H1 (cell line): ENCODE measurements at regions not wholly inside any gene's neighbourhood (a gene's known extent, or its start where the extent isn't known, plus 50 kb on each side); places are given as distances from the start of the nearest gene placed in this dataset.
A peak's percentile ranks its signal among the peaks of the same experiment; 100 is the strongest.

Experiments used
- CTCF ChIA-PET: fragments of 300-600 bp; sonication (Branson Sonifier 250); formaldehyde crosslinking; loops from one replicate; lab custom pipeline; 2021; ENCODE audit not compliant: partially characterized antibody; lab: Charles Lee
- POLR2A ChIA-PET: fragments of 300-600 bp; sonication (Branson Sonifier 250); formaldehyde crosslinking; loops from one replicate; lab custom pipeline; 2021; ENCODE audit warnings: inconsistent platforms; ENCODE audit not compliant: partially characterized antibody; lab: Charles Lee
- DNase-seq, 2 experiments: peaks; one replicate each; pipeline versions ENCODE4 v3.0.0 to v3.0.0-alpha.2; 2010 to 2022; ENCODE audit warnings: low spot score in 2 of 2, low read depth in 1 of 2, mixed read lengths in 1 of 2
- FAIRE-seq: peaks from 2 replicates; lab custom pipeline; 2011; peaks lifted over from hg19 to GRCh38; lab: Jason Lieb, UNC
- H2AFZ ChIP-seq: 2 replicates; pipeline ENCODE4 v1.8.1; 2012; ENCODE audit warnings: low read length, inconsistent platforms
- H2AK5ac ChIP-seq: 2 replicates; pipeline ENCODE4 v1.6.1; 2013; ENCODE audit warnings: low read depth, low read length
- H2BK120ac ChIP-seq: replicated peaks from 2 replicates; pipeline ENCODE3; 2013; ENCODE audit warnings: low read depth, low read length, inconsistent platforms
- H2BK12ac ChIP-seq: 2 replicates; pipeline ENCODE4 v1.6.1; 2013; ENCODE audit warnings: low read depth, low read length
- H2BK15ac ChIP-seq: 2 replicates; pipeline ENCODE4 v1.6.1; 2013; ENCODE audit warnings: low read length
- H2BK20ac ChIP-seq: 2 replicates; pipeline ENCODE4 v1.6.1; 2013; ENCODE audit warnings: low read length
- H2BK5ac ChIP-seq: 2 replicates; pipeline ENCODE4 v1.6.1; 2013; ENCODE audit warnings: low read depth, low read length
- H3K14ac ChIP-seq: 2 replicates; pipeline ENCODE4 v1.6.1; 2013; ENCODE audit warnings: inconsistent platforms; ENCODE audit not compliant: insufficient read length
- H3K18ac ChIP-seq: 2 replicates; pipeline ENCODE4 v1.6.1; 2013; ENCODE audit warnings: low read length; ENCODE audit errors: extremely low read depth
- H3K23ac ChIP-seq: 2 replicates; pipeline ENCODE4 v1.6.1; 2013; ENCODE audit warnings: inconsistent platforms; ENCODE audit not compliant: insufficient read length
- H3K23me2 ChIP-seq: 2 replicates; pipeline ENCODE4 v1.6.1; 2013; ENCODE audit warnings: low read depth, low read length
- H3K27ac ChIP-seq: 2 replicates; pipeline ENCODE4 v1.6.1; 2011; ENCODE audit warnings: low read depth, low read length, inconsistent platforms
- H3K27me3 ChIP-seq, 4 experiments: replicated peaks in 1 of 4; 1 replicate in 1 of 4; 2 replicates in 3 of 4; pipeline versions ENCODE4 v1.6.1 to v1.8.1; 2011 to 2013; ENCODE audit warnings: low read length in 3 of 4, mild to moderate bottlenecking in 3 of 4, inconsistent platforms in 2 of 4, mixed read lengths in 2 of 4, moderate library complexity in 1 of 4; ENCODE audit not compliant: control insufficient read depth in 3 of 4, insufficient read depth in 3 of 4; ENCODE audit errors: extremely low read depth in 1 of 4
- H3K36me3 ChIP-seq, 4 experiments: 2 replicates each; pipeline versions ENCODE4 v1.6.1 to v1.8.1; 2011 to 2013; ENCODE audit warnings: mild to moderate bottlenecking in 4 of 4, low read length in 3 of 4, moderate library complexity in 2 of 4, control low read depth in 1 of 4, inconsistent platforms in 1 of 4; ENCODE audit not compliant: insufficient read depth in 4 of 4, control insufficient read depth in 2 of 4
- H3K4ac ChIP-seq: replicated peaks from 2 replicates; pipeline ENCODE3; 2013; ENCODE audit warnings: low read length, low read depth, mixed read lengths, inconsistent platforms; ENCODE audit not compliant: insufficient read length
- H3K4me1 ChIP-seq, 4 experiments: replicated peaks in 1 of 4; 1 replicate in 1 of 4; 2 replicates in 3 of 4; pipeline versions ENCODE4 v1.6.1 to v1.8.1; 2011 to 2013; ENCODE audit warnings: low read length in 3 of 4, inconsistent platforms in 2 of 4, mixed read lengths in 1 of 4; ENCODE audit not compliant: insufficient read depth in 4 of 4, control insufficient read depth in 3 of 4
- H3K4me2 ChIP-seq, 2 experiments: 2 replicates each; pipeline versions ENCODE4 v1.6.1 to v1.8.1; 2011 to 2013; ENCODE audit warnings: low read depth in 2 of 2, low read length in 2 of 2, control low read depth in 1 of 2, inconsistent platforms in 1 of 2, mild to moderate bottlenecking in 1 of 2; ENCODE audit not compliant: insufficient read depth in 1 of 2
- H3K4me3 ChIP-seq, 4 experiments: fragments of 200-600, 300-600 bp in 1 of 4; sonication (generic), shearing (Covaris generic), sonication (Bioruptor Twin) in 1 of 4; 2 replicates each; pipeline versions ENCODE4 v1.5.1 to v1.8.1; 2011 to 2016; ENCODE audit warnings: low read length in 4 of 4, low read depth in 3 of 4, control low read depth in 2 of 4, inconsistent platforms in 2 of 4, mild to moderate bottlenecking in 2 of 4, mixed read lengths in 1 of 4, moderate library complexity in 1 of 4; ENCODE audit not compliant: insufficient read depth in 2 of 4; ENCODE audit errors: extremely low read depth in 1 of 4
- H3K56ac ChIP-seq: replicated peaks from 2 replicates; pipeline ENCODE3; 2013; ENCODE audit warnings: low read depth, mild to moderate bottlenecking, mixed read lengths, low read length, inconsistent platforms; ENCODE audit not compliant: insufficient read length
- H3K79me1 ChIP-seq: 2 replicates; pipeline ENCODE4 v1.6.1; 2013; ENCODE audit warnings: low read depth, low read length, control low read depth
- H3K79me2 ChIP-seq, 2 experiments: 2 replicates each; pipeline versions ENCODE4 v1.6.1 to v1.8.1; 2012 to 2013; ENCODE audit warnings: low read length in 2 of 2, mild to moderate bottlenecking in 2 of 2, inconsistent platforms in 1 of 2; ENCODE audit not compliant: insufficient read depth in 2 of 2, control insufficient read depth in 1 of 2
- H3K9ac ChIP-seq, 4 experiments: replicated peaks in 1 of 4; 1 replicate in 1 of 4; 2 replicates in 3 of 4; pipeline versions ENCODE4 v1.6.1 to v1.8.1; 2011 to 2013; ENCODE audit warnings: low read depth in 3 of 4, low read length in 3 of 4, control low read depth in 2 of 4, mild to moderate bottlenecking in 2 of 4, moderate library complexity in 2 of 4, inconsistent platforms in 1 of 4; ENCODE audit errors: extremely low read depth in 1 of 4
- H3K9me3 ChIP-seq, 2 experiments: 2 replicates each; pipeline versions ENCODE4 v1.6.1 to v1.8.1; 2012 to 2013; ENCODE audit warnings: mild to moderate bottlenecking in 2 of 2, moderate library complexity in 2 of 2, control low read depth in 1 of 2, inconsistent platforms in 1 of 2, low read depth in 1 of 2, low read length in 1 of 2, mixed read lengths in 1 of 2; ENCODE audit not compliant: insufficient read depth in 2 of 2
- H4K20me1 ChIP-seq, 2 experiments: replicated peaks in 1 of 2; 2 replicates each; pipeline versions ENCODE3 to v1.8.1; 2011 to 2013; ENCODE audit warnings: inconsistent platforms in 2 of 2, low read length in 2 of 2, mild to moderate bottlenecking in 1 of 2; ENCODE audit not compliant: insufficient read depth in 2 of 2, control insufficient read depth in 1 of 2
- H4K5ac ChIP-seq: 2 replicates; pipeline ENCODE4 v1.6.1; 2013; ENCODE audit warnings: low read length, low read depth, mixed read lengths, inconsistent platforms; ENCODE audit not compliant: insufficient read length
- H4K8ac ChIP-seq: 2 replicates; pipeline ENCODE4 v1.8.0; 2013; ENCODE audit warnings: mild to moderate bottlenecking, moderate library complexity, low read length, inconsistent platforms; ENCODE audit not compliant: insufficient read depth; ENCODE audit errors: extremely low read depth
- H4K91ac ChIP-seq: replicated peaks from 2 replicates; pipeline ENCODE3; 2013; ENCODE audit warnings: low read length, mixed read lengths, inconsistent platforms; ENCODE audit not compliant: insufficient read length
- KDM5A ChIP-seq: fragments of 200-600 bp; IDR thresholded peaks from 2 replicates; pipeline ENCODE4 v1.7.1; 2012; ENCODE audit warnings: mild to moderate bottlenecking, low read length, inconsistent platforms, mixed read lengths
- RBBP5 ChIP-seq: IDR thresholded peaks from 2 replicates; pipeline ENCODE4 v1.7.1; 2012; ENCODE audit warnings: low read depth, mild to moderate bottlenecking, inconsistent platforms, low read length, moderate library complexity, borderline replicate concordance
- WGBS, 2 experiments: shearing (Covaris generic) in 1 of 2; methylation state at CpG; one replicate each; pipeline versions ENCODE4 v1.1.6 to v1.1.7; 2013 to 2015; ENCODE audit warnings: low lambda C conversion rate in 2 of 2, mixed read lengths in 2 of 2, inconsistent platforms in 1 of 2, low coverage in 1 of 2, missing lambda C conversion rate in 1 of 2; ENCODE audit not compliant: insufficient replicate concordance in 2 of 2, insufficient coverage in 1 of 2, insufficient read length in 1 of 2; ENCODE audit errors: extremely low coverage in 1 of 2, missing lambda C conversion rate in 1 of 2; 5-methylcytosine and 5-hydroxymethylcytosine counted together

- Histone ChIP-seq H4K5ac (no peak overlapping the region), H3K27ac (no peak overlapping the region), H2AFZ (0 out of 2 replicates have a peak overlapping the region, but pooled peaks have one; percentile 62), H3K4ac (no peak overlapping the region), H3K23me2 (no peaks in the 10 kb centered on the region), H2BK5ac (no peak overlapping the region), H2AK5ac (no peak overlapping the region), H2BK12ac (no peak overlapping the region), H3K4me1 (peaks cover 0 to 13% (median 7%) of the 10 kb centered on the region in 4 experiments; a peak in 5 of 7 replicates), H3K56ac (no peak overlapping the region), H3K9me3 (no peaks in the 10 kb centered on the region), H3K79me1 (no peaks in the 10 kb centered on the region), H3K27me3 (no peaks in the 10 kb centered on the region), H3K4me3 (no peak overlapping the region), H3K36me3 (no peaks in the 10 kb centered on the region), H3K23ac (no peak overlapping the region), H3K9ac (no peak overlapping the region), H4K91ac (no peak overlapping the region), H3K18ac (no peak overlapping the region), H2BK120ac (no peak overlapping the region), H4K8ac (no peak overlapping the region), H3K4me2 (no peak overlapping the region), H2BK20ac (no peak overlapping the region), H3K14ac (no peak overlapping the region), H4K20me1 (no peaks in the 10 kb centered on the region), H3K79me2 (no peaks in the 10 kb centered on the region), H2BK15ac (no peak overlapping the region)
- POLR2A ChIA-PET: no interaction called here
- CTCF ChIA-PET: interaction anchor here (1.6 kb wide), 1 partner anchor 13 kb away, joined by 3 read pairs; no protein-coding TSS in a partner anchor
- FAIRE-seq (no peak), DNase-seq (no peak)
- TF ChIP-seq RBBP5: no peak
- no peak for TF ChIP-seq KDM5A
- 92% methylated on average over 3 of the region's 3 CpGs; no CpG with 5 or more reads in 1 of the 2 experiments for WGBS, 2 experiments
Observed at GRCh38 chr2:217430916-217431576, 571.2 kb upstream of the TNP1 start.
